ENCODE measurements at regions not wholly inside any gene's neighbourhood (a gene's known extent, or its start where the extent isn't known, plus 50 kb on each side); places are given as distances from the start of the nearest gene placed in this dataset.

DNA sequence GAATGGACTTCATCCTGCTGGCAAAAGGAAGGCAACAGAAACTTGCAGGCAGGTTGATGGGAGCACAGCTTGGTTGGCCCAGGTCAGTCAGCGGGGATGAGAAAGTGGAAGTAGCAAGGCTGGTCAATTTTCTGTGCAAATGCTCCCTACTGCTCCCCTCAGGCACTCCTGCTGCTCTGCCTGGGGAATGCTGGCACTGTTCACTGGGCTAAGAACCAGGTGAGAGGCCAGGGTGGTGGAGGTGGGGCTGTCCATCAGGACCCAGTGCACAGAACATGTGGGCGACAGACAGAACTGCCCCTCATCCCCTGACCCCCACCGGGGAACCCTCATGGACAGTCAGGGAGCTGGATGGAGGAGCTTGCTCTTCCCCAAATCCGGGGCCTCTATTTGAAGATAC lies 593.1 kb downstream of the IRX1 start:
- no peak for DNase-seq

DNA sequence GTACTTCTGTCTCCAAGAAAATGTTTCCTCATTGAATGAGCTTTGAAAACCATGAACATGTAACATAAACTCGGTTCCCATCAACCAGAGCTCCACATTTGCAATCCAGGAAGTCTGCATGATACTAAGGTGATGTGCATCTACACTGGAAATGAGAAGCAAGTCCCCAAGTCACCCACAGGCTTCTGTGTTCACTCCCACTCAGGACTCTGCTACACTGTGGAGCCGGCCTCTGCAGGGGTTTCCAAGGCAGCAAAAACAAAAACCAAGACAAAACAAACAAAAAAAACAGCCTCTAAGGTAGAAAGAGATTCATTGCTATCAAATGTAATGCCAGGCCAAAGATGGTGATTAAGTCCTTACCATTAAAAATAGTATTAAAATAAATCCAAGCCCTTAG lies 593.7 kb downstream of the IRX1 start:
- no peak for DNase-seq

GRCh38 chr5:4191041-4191440 lies 595.4 kb downstream of the IRX1 start:
- no peak for DNase-seq

DNA sequence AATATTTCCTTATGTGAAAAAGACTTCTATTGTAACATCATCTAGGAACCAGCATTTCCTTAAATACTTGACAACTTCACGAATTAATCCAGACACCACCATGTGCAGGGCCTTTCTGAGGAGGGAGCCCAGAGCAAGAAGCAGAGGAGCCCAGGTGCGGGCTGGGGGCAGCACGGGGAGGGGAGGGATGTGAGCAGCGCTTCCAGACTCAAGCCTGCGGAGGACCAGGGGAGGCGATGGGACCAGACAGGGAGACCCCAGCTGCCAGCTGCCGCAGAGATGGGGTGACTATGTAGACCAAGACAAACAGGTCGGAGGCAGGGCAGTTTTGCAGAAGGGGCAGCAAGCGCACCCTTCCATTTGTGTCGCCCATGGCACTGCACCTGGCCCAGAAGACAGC lies 596.1 kb downstream of the IRX1 start:
- DNase-seq, result no peak

- DNase-seq, result no peak
These were observed 596.5 kb downstream of the IRX1 start for GRCh38 chr5:4192111-4192510.

GRCh38 chr5:4196744-4197143 lies 601.1 kb downstream of the IRX1 start:
- DNase-seq, result no peak

DNA sequence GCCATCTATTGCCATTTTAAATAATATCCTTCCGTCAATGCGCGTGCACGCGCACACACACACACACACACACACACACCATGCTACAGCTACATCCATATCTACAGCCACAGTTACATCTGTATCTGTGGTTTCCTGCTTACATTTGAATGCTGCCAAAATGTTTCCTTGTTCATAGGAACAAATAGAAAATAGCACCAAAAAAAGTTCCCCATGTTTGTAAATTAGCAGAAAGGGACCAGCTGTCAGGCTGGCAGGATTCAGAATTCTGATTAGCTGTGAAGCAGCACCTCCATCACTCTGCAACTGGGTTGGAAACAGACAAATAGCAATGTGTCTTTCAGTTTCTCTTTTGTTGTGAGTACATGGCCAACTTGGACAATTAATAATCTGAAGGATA lies 601.5 kb downstream of the IRX1 start:
- no peak for DNase-seq

GRCh38 chr5:4198461-4198860 lies 602.8 kb downstream of the IRX1 start:
- DNase-seq, result no peak

GRCh38 chr5:4199049-4199841 lies 603.6 kb downstream of the IRX1 start:
- DNase-seq, result no peak

DNA sequence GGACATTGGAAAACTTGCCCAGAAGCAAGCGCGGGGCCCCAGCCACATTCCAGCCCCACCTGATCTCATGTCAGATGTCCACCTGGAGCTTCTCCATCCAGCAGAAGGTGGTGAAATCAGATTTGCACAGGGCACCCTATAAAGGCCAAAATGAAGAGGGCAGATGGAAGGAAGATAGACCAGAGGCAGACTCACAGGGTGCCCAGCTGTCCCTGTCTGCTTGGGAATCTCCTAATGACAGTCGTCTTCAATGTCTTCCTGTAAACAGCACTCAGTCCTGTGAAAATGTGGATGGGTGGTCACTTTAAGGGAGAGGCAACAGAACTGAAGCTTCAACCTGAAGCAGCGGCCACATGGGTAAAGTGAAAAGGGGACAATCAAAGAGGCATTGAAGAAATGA lies 607.5 kb downstream of the IRX1 start:
- DNase-seq, result no peak

DNA sequence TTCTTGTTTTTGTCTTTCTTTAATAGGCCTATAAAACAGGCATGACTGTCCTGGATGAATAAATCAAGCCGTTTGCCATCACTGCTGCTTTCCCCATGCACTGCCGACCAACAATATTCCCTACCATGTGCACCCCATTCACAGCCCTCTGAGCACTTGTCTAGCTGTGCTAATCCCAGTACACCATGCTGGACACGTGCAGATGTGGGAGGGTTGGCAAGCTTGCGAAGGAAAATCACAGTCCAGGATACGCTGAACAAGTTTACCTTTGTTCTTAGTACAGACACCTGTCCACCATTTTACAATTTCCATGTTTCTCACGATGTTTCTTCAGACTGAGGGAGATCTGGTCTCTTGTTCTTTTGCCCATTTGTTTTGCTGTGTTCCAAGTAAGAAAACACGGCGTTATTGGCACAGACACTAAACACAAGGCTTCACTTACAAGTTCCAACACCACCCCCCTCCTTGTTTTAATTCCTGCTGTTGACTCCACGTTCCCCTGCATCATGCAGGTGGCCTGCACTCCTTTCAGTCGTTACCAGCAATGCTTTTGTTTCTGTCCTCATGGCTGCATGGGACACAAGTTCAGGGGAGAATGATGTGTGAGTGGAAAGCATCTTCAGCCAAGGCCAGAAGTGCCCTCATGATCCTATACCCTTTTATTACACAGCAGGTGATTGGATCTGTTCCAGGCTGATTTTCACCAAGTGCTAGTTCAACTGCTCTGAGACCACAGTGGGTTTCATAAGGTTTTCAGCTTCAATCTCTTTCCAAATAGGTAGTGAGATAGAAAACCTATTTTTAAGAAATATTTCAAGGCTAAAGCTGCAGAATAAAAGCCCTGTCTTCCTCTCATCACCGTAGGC lies 608.9 kb downstream of the IRX1 start:
- DNase-seq, result peak in 1 of 56 donors; percentile 5

DNA sequence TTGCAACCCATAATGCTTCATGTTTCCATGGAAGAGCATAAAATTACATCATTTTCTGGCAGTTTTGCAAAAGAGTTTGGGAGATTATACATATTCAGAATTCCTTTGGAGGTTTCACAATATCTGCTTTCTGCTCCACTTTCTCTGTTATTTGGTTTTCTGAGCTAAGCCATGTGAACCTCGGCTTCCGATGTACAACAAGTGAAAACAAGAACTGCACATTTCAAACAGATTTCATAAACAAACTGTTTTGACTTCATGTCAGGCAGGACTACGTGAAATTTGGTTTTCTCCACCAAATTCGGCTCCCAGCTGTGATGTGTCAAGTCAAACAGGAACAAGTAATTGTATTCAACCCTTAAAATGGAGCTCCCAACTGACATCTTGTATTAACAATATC lies 609.8 kb downstream of the IRX1 start:
- no peak for DNase-seq

- DNase-seq, result no peak
These were observed 610.5 kb downstream of the IRX1 start for GRCh38 chr5:4206127-4206526.

GRCh38 chr5:4207486-4207885 lies 611.9 kb downstream of the IRX1 start:
- DNase-seq, result no peak

DNA sequence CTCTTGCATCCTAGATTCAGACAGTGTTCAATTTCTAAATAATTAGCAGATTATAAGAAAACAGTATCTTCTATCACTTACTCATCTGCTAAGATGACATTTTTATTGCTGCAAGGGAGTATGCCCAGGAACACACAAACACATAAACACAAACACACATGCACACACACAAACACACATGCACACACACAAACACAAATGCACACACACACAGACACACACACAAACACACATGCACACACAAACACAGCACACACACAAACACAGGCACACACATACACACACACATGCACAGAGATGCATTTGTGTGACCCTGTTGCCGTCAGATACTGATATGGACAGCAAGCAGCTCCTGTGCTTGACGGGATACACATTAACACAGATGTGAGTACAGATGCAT lies 612.9 kb downstream of the IRX1 start:
- no peak for DNase-seq

DNA sequence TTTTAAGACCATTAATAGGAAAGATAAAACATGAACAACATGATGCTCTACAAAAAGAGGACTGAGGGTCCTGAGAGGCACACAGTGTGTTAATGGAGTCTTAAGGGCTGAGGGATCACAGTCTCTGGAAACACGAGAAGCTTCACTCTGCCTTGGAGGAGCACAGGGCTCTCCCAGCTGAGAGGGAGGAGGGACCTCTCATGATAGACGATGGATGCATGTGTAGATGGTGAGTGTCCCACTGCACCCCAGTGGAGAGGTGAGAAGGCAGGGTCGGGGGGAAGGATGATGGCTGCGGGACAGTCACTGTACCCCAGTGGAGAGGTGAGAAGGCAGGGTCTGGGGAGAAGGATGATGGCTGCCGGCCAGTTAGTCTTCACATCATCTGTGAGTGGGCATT lies 613.4 kb downstream of the IRX1 start:
- DNase-seq, result no peak

- no peak for DNase-seq
These were observed 616.6 kb downstream of the IRX1 start for GRCh38 chr5:4212071-4212739.

GRCh38 chr5:4212981-4213819 lies 617.6 kb downstream of the IRX1 start:
- DNase-seq, result no peak

DNA sequence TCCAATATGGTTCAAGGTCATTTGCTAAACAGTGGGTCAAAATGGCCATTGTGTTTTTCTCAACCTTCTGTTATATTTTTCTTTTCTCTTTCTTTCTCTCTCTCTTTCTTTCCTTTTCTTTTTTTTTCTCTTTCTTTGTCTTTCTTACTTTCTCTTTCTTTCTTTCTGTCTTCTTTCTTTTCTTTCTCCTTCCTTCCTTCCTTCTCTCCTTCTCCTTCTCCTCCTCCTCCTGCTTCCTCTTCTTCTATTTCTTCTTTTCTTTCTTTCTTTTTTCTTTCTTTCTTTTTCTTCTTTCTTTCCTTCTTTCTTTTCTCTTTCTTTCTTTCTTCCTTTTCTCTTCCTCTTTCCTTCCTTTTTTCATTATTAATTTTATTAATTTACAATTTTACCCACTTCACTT lies 619.5 kb downstream of the IRX1 start:
- DNase-seq, result no peak

- peak in 2 of 56 donors; percentile 12 to 20 for DNase-seq
These were observed 620.5 kb downstream of the IRX1 start for GRCh38 chr5:4216142-4216541.

- no peak for DNase-seq
These were observed 624.4 kb downstream of the IRX1 start for GRCh38 chr5:4220016-4220415.
